ENCODE measurements at regions not wholly inside any gene's neighbourhood (a gene's known extent, or its start where the extent isn't known, plus 50 kb on each side); places are given as distances from the start of the nearest gene placed in this dataset.

- no peak for TF ChIP-seq EGR1 (IDR thresholded peaks at IDR 0.05)
Measured at GRCh38 chr2:238967031-238967977, 119.4 kb downstream of the TWIST2 start.

- TF ChIP-seq MAX (IDR thresholded peaks at IDR 0.05) (no peak), NFIC (IDR thresholded peaks at IDR 0.05) (no peak)
- TF ChIP-seq, protein P1, sequence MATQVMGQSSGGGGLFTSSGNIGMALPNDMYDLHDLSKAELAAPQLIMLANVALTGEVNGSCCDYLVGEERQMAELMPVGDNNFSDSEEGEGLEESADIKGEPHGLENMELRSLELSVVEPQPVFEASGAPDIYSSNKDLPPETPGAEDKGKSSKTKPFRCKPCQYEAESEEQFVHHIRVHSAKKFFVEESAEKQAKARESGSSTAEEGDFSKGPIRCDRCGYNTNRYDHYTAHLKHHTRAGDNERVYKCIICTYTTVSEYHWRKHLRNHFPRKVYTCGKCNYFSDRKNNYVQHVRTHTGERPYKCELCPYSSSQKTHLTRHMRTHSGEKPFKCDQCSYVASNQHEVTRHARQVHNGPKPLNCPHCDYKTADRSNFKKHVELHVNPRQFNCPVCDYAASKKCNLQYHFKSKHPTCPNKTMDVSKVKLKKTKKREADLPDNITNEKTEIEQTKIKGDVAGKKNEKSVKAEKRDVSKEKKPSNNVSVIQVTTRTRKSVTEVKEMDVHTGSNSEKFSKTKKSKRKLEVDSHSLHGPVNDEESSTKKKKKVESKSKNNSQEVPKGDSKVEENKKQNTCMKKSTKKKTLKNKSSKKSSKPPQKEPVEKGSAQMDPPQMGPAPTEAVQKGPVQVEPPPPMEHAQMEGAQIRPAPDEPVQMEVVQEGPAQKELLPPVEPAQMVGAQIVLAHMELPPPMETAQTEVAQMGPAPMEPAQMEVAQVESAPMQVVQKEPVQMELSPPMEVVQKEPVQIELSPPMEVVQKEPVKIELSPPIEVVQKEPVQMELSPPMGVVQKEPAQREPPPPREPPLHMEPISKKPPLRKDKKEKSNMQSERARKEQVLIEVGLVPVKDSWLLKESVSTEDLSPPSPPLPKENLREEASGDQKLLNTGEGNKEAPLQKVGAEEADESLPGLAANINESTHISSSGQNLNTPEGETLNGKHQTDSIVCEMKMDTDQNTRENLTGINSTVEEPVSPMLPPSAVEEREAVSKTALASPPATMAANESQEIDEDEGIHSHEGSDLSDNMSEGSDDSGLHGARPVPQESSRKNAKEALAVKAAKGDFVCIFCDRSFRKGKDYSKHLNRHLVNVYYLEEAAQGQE (IDR thresholded peaks at IDR 0.05; ENCODE audit: low read depth), result no peak
Measured at GRCh38 chr2:238967978-238968360, 120.1 kb downstream of the TWIST2 start.

- no peak for TF ChIP-seq NFIC (IDR thresholded peaks at IDR 0.05)
- TF ChIP-seq, protein P1 (IDR thresholded peaks at IDR 0.05; ENCODE audit: low read depth), result no peak
- TF ChIP-seq, protein P2, sequence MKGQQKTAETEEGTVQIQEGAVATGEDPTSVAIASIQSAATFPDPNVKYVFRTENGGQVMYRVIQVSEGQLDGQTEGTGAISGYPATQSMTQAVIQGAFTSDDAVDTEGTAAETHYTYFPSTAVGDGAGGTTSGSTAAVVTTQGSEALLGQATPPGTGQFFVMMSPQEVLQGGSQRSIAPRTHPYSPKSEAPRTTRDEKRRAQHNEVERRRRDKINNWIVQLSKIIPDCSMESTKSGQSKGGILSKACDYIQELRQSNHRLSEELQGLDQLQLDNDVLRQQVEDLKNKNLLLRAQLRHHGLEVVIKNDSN (IDR thresholded peaks at IDR 0.05), result no peak
- TF ChIP-seq TEAD4 (IDR thresholded peaks at IDR 0.05), result no peak
Measured at GRCh38 chr2:238968616-238969384, 120.9 kb downstream of the TWIST2 start.

- TF ChIP-seq TEAD4 (IDR thresholded peaks at IDR 0.05) (no peak), TCF12 (IDR thresholded peaks at IDR 0.05; ENCODE audit: low read depth) (no peak), NFIC (IDR thresholded peaks at IDR 0.05) (no peak), CREB1 (IDR thresholded peaks at IDR 0.05; ENCODE audit: low read depth) (no peak), EP300 (IDR thresholded peaks at IDR 0.05; ENCODE audit: borderline replicate concordance) (no peak)
- TF ChIP-seq, protein P2 (IDR thresholded peaks at IDR 0.05), result no peak
Measured at GRCh38 chr2:238969857-238970256, 122.0 kb downstream of the TWIST2 start.

DNA sequence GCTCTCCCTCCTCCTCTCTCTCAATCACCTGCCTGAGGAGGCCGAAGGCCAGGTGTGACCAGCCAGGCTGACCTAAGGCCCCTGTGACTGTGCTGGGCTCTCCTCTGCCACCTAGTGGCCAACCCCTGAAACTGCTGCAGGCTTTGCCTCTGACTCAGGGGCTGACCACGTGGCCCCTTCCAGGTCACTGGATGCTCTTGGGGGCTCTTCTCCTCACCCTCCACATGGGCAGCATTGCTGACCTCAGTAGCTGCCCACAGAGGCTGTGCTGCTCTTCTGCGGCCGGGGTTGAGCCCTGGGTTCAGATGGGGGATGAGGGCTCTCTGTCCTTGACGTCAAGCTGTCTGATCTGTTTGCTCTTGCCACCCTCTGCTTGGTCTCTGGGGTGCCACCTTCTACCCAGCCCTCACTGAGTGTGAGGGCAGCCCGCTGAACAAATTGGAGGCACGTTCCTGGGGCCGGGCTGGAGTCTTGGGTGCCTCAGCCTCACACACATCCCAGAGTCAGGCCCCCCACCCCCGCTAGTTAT, 122.7 kb downstream of the TWIST2 start:
- TF ChIP-seq, protein P2 (IDR thresholded peaks at IDR 0.05), result peak; percentile 93
- TF ChIP-seq EGR1 (IDR thresholded peaks at IDR 0.05) (no peak), MAX (IDR thresholded peaks at IDR 0.05) (peak; percentile 75), TAF1 (IDR thresholded peaks at IDR 0.05; ENCODE audit: low read depth) (no peak), ZBTB7A (IDR thresholded peaks at IDR 0.05; ENCODE audit: low read depth) (no peak), TCF12 (IDR thresholded peaks at IDR 0.05; ENCODE audit: low read depth) (0 out of 2 replicates have a peak, but pooled peaks have one; percentile 31), RAD21 (IDR thresholded peaks at IDR 0.05; ENCODE audit: low read depth) (peak; percentile 83), YY1 (IDR thresholded peaks at IDR 0.05; ENCODE audit: low read depth) (no peak), TEAD4 (IDR thresholded peaks at IDR 0.05) (no peak), EP300 (IDR thresholded peaks at IDR 0.05; ENCODE audit: borderline replicate concordance) (no peak)

All from Ishikawa (cell line).